ENCODE measurements at regions not wholly inside any gene's neighbourhood (a gene's known extent, or its start where the extent isn't known, plus 50 kb on each side); places are given as distances from the start of the nearest gene placed in this dataset.

- Mint-ChIP-seq H3K36me3 (ENCODE audit: unreplicated experiment) (no peaks in the 10 kb centered on the region), H3K9me3 (ENCODE audit: unreplicated experiment) (no peaks in the 10 kb centered on the region), H3K27me3 (ENCODE audit: unreplicated experiment) (no peaks in the 10 kb centered on the region), H3K27ac (ENCODE audit: unreplicated experiment) (no peak overlapping the region), H3K4me3 (ENCODE audit: unreplicated experiment) (no peak overlapping the region), H3K4me1 (ENCODE audit: unreplicated experiment) (peaks cover 7% of the 10 kb centered on the region)
- no peak for TF ChIP-seq CTCF (IDR thresholded peaks at IDR 0.05)
- no peak for DNase-seq (ENCODE audit: extremely low spot score, unreplicated experiment)
These were observed 255.3 kb downstream of the STK31 start for GRCh38 chr7:23965296-23965695.

GRCh38 chr7:23966941-23967340, 256.9 kb downstream of the STK31 start:
- Mint-ChIP-seq H3K27ac (ENCODE audit: unreplicated experiment) (no peak overlapping the region), H3K27me3 (ENCODE audit: unreplicated experiment) (no peaks in the 10 kb centered on the region), H3K9me3 (ENCODE audit: unreplicated experiment) (no peaks in the 10 kb centered on the region), H3K36me3 (ENCODE audit: unreplicated experiment) (no peaks in the 10 kb centered on the region), H3K4me3 (ENCODE audit: unreplicated experiment) (no peak overlapping the region), H3K4me1 (ENCODE audit: unreplicated experiment) (peaks cover 11% of the 10 kb centered on the region)
- no peak for TF ChIP-seq CTCF (IDR thresholded peaks at IDR 0.05)
- no peak for DNase-seq (ENCODE audit: extremely low spot score, unreplicated experiment)

- peaks cover 2% of the 10 kb centered on the region for H3K9me3 Mint-ChIP-seq (ENCODE audit: unreplicated experiment)
- TF ChIP-seq CTCF (IDR thresholded peaks at IDR 0.05), result no peak
- peaks cover 11% of the 10 kb centered on the region for H3K4me1 Mint-ChIP-seq (ENCODE audit: unreplicated experiment)
- DNase-seq (ENCODE audit: extremely low spot score, unreplicated experiment), result no peak
- no peaks in the 10 kb centered on the region for H3K36me3 Mint-ChIP-seq (ENCODE audit: unreplicated experiment)
- no peaks in the 10 kb centered on the region for H3K27me3 Mint-ChIP-seq (ENCODE audit: unreplicated experiment)
- H3K27ac Mint-ChIP-seq (ENCODE audit: unreplicated experiment), result no peak overlapping the region
- H3K4me3 Mint-ChIP-seq (ENCODE audit: unreplicated experiment), result no peak overlapping the region
These were observed 258.1 kb downstream of the STK31 start for GRCh38 chr7:23967949-23968599.

- no peak overlapping the region for H3K27ac Mint-ChIP-seq (ENCODE audit: unreplicated experiment)
- H3K4me1 Mint-ChIP-seq (ENCODE audit: unreplicated experiment), result peaks cover 11% of the 10 kb centered on the region
- DNase-seq (ENCODE audit: extremely low spot score, unreplicated experiment), result no peak
- no peak for TF ChIP-seq CTCF (IDR thresholded peaks at IDR 0.05)
- H3K27me3 Mint-ChIP-seq (ENCODE audit: unreplicated experiment), result no peaks in the 10 kb centered on the region
- H3K9me3 Mint-ChIP-seq (ENCODE audit: unreplicated experiment), result peaks cover 7% of the 10 kb centered on the region
- H3K36me3 Mint-ChIP-seq (ENCODE audit: unreplicated experiment), result peaks cover under 1% of the 10 kb centered on the region
- no peak overlapping the region for H3K4me3 Mint-ChIP-seq (ENCODE audit: unreplicated experiment)
These were observed 258.8 kb downstream of the STK31 start for GRCh38 chr7:23968791-23969190.

GRCh38 chr7:23969443-23969842, 259.4 kb downstream of the STK31 start:
- H3K4me3 Mint-ChIP-seq (ENCODE audit: unreplicated experiment), result no peak overlapping the region
- peaks cover 2% of the 10 kb centered on the region for H3K36me3 Mint-ChIP-seq (ENCODE audit: unreplicated experiment)
- DNase-seq (ENCODE audit: extremely low spot score, unreplicated experiment), result no peak
- TF ChIP-seq CTCF (IDR thresholded peaks at IDR 0.05), result no peak
- H3K9me3 Mint-ChIP-seq (ENCODE audit: unreplicated experiment), result peaks cover 14% of the 10 kb centered on the region
- H3K27me3 Mint-ChIP-seq (ENCODE audit: unreplicated experiment), result no peaks in the 10 kb centered on the region
- peaks cover 11% of the 10 kb centered on the region for H3K4me1 Mint-ChIP-seq (ENCODE audit: unreplicated experiment)
- no peak overlapping the region for H3K27ac Mint-ChIP-seq (ENCODE audit: unreplicated experiment)

All from osteocyte (in vitro differentiated cells).